Activated naive CD8-positive, alpha-beta T cell treated with anti-CD3 and anti-CD28 coated beads for 36 hours (primary cell): ENCODE measurements at regions not wholly inside any gene's neighbourhood (a gene's known extent, or its start where the extent isn't known, plus 50 kb on each side); places are given as distances from the start of the nearest gene placed in this dataset.

Source experiments
- DNase-seq: peaks from one replicate; pipeline ENCODE4 v3.0.0; 2021
- H3K27ac Mint-ChIP-seq: one replicate; pipeline ENCODE4 v1.8.0; 2022; ENCODE audit warnings: mild to moderate bottlenecking, moderate library complexity, mixed read lengths
- H3K27me3 Mint-ChIP-seq: one replicate; pipeline ENCODE4 v1.8.0; 2022; ENCODE audit warnings: mild to moderate bottlenecking, mixed read lengths
- H3K36me3 Mint-ChIP-seq: one replicate; pipeline ENCODE4 v1.8.0; 2021; ENCODE audit warnings: mild to moderate bottlenecking, mixed read lengths
- H3K4me1 Mint-ChIP-seq: one replicate; pipeline ENCODE4 v1.8.0; 2021; ENCODE audit warnings: mixed read lengths
- H3K4me3 Mint-ChIP-seq: one replicate; pipeline ENCODE4 v1.8.0; 2022; ENCODE audit warnings: mild to moderate bottlenecking, moderate library complexity, mixed read lengths
- H3K9me3 Mint-ChIP-seq: one replicate; pipeline ENCODE4 v1.8.0; 2022; ENCODE audit warnings: mixed read lengths

DNA sequence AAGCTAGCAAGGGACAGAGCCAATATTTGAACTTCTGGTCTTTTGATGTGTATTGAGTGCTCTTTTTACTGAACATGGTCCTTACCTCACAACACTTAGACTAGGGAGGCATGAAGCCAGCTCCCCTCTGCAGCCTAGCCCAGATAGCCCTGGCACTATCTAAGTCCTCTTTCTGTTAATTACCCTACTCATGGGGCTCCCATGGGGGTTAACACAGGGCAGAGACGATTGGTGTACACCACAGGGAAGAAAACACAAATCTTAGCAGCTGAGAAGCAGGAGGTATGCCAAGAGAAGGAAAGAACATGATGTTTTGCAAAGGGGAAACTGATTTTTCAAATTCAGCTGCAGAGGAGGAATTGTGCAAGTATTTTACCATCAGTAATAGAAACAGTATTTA is 383.8 kb downstream of the TMEM232 start:
- no peaks in the 10 kb centered on the region for H3K27me3 Mint-ChIP-seq
- no peaks in the 10 kb centered on the region for H3K9me3 Mint-ChIP-seq
- no peaks in the 10 kb centered on the region for H3K36me3 Mint-ChIP-seq
- no peak overlapping the region for H3K4me3 Mint-ChIP-seq
- no peak overlapping the region for H3K27ac Mint-ChIP-seq
- no peak for DNase-seq
- no peaks in the 10 kb centered on the region for H3K4me1 Mint-ChIP-seq

- H3K27me3 Mint-ChIP-seq, result no peaks in the 10 kb centered on the region
- no peak overlapping the region for H3K4me3 Mint-ChIP-seq
- no peaks in the 10 kb centered on the region for H3K4me1 Mint-ChIP-seq
- no peaks in the 10 kb centered on the region for H3K9me3 Mint-ChIP-seq
- no peak overlapping the region for H3K27ac Mint-ChIP-seq
- DNase-seq, result no peak
- H3K36me3 Mint-ChIP-seq, result no peaks in the 10 kb centered on the region
Observed at GRCh38 chr5:110343616-110344015, 382.9 kb downstream of the TMEM232 start.

DNA sequence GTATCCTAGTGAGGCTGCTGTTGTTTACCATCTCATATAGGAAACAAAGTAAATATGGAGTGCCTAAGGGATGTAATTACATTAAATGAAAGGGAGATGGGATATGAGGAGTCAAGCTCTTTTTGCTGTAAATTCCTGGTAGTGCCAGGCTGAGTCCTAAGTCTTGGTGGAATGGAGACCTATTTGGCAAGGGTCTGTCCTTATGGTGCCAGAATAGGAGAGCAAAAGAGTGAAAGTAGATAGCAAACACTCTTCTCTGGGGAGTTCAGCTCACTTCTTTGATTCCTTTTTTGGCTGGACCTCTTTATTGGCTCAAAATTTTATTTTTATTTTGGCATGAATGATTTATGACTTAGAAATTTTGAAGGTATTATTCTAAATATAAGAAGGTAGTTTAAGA is 380.8 kb downstream of the TMEM232 start:
- Mint-ChIP-seq H3K9me3 (no peaks in the 10 kb centered on the region), H3K36me3 (no peaks in the 10 kb centered on the region), H3K4me3 (no peak overlapping the region), H3K4me1 (no peaks in the 10 kb centered on the region), H3K27ac (no peak overlapping the region), H3K27me3 (no peaks in the 10 kb centered on the region)
- no peak for DNase-seq

GRCh38 chr5:110346893-110347358 is 379.5 kb downstream of the TMEM232 start:
- DNase-seq, result no peak
- Mint-ChIP-seq H3K4me1 (no peaks in the 10 kb centered on the region), H3K27ac (no peak overlapping the region), H3K9me3 (no peaks in the 10 kb centered on the region), H3K4me3 (no peak overlapping the region), H3K36me3 (no peaks in the 10 kb centered on the region), H3K27me3 (no peaks in the 10 kb centered on the region)

DNA sequence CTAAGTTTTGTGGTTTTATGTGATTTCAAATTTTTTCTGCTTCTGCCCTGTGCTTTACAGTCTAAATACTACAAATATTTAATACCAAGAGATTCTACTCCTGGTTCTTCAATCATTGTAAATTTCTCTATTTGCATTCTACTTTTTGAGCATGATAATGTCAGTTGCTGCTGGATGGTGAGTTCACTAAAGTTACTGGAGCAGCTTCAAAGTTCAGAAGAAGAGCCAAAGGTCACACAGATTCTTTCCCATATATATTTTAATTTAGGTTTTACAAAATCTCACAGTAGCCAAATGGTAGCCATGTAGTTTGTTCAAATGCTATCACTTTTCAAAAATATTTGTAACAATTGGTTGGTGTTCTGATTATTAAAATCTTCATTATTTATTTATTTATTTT is 378.7 kb downstream of the TMEM232 start:
- H3K36me3 Mint-ChIP-seq, result no peaks in the 10 kb centered on the region
- H3K4me1 Mint-ChIP-seq, result no peaks in the 10 kb centered on the region
- no peaks in the 10 kb centered on the region for H3K9me3 Mint-ChIP-seq
- DNase-seq, result no peak
- H3K27me3 Mint-ChIP-seq, result no peaks in the 10 kb centered on the region
- H3K27ac Mint-ChIP-seq, result no peak overlapping the region
- H3K4me3 Mint-ChIP-seq, result no peak overlapping the region

DNA sequence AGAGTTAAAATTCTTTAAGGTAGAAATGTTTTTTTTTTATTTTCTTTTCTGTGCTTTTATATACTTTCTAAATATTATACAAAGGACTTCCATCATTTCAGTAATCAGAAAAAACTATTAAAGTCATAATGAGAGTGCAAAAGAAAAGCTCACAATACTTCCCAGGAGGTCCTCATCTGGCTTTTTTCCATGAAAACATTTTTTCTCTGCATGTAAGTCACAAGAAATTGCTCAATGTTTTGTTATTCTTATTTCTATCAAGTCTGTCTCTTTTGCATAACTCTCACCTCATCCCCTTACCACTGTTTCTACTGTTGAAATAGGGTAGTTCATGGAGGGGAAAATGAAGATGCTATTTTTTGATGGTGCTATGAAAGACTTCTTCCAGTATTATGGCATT is 375.0 kb downstream of the TMEM232 start:
- Mint-ChIP-seq H3K4me3 (no peak overlapping the region), H3K27ac (no peak overlapping the region), H3K9me3 (no peaks in the 10 kb centered on the region), H3K27me3 (no peaks in the 10 kb centered on the region), H3K36me3 (no peaks in the 10 kb centered on the region), H3K4me1 (no peaks in the 10 kb centered on the region)
- no peak for DNase-seq

- no peaks in the 10 kb centered on the region for H3K36me3 Mint-ChIP-seq
- no peak overlapping the region for H3K27ac Mint-ChIP-seq
- H3K9me3 Mint-ChIP-seq, result no peaks in the 10 kb centered on the region
- H3K4me1 Mint-ChIP-seq, result no peaks in the 10 kb centered on the region
- no peak for DNase-seq
- no peak overlapping the region for H3K4me3 Mint-ChIP-seq
- H3K27me3 Mint-ChIP-seq, result no peaks in the 10 kb centered on the region
Observed at GRCh38 chr5:110354311-110354710, 372.2 kb downstream of the TMEM232 start.

DNA sequence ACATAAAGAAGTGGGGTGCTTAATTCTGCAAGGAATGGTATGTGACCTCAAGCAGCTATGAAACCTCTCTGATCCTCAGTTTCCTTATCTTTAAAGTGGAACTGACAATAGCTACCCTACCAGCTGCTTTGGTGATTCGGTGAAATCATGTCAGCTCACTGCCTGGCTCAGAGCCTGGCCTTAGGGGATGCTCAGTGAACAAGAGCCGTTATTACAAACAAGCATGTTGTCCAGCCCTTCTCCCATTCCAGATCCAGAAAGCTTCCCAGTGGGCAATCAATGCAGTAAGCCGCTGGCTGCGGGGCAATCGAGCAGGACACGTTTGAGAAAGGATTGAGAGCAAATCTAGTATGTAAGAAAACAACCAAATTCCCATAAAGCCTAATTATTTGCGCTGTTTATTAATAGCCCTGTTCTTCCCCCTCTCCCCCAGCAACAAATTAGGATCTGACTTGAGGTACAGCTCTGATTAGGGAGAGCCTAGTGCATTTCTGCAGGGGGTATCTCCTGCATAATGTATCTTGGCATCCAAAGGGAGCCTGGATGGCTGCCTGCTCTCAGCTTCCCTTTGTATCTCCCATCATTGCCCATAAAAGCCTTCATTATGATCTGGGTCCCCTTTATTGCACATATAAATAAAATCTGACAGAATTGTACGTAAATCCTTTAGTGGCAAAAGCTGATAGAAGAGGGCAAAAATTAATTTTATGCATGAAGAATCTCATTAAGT is 371.4 kb downstream of the TMEM232 start:
- no peak overlapping the region for H3K4me3 Mint-ChIP-seq
- H3K4me1 Mint-ChIP-seq, result no peaks in the 10 kb centered on the region

GRCh38 chr5:110356677-110357076 is 369.8 kb downstream of the TMEM232 start:
- H3K9me3 Mint-ChIP-seq, result no peaks in the 10 kb centered on the region
- H3K27ac Mint-ChIP-seq, result no peak overlapping the region
- no peaks in the 10 kb centered on the region for H3K36me3 Mint-ChIP-seq
- H3K4me3 Mint-ChIP-seq, result no peak overlapping the region
- no peaks in the 10 kb centered on the region for H3K4me1 Mint-ChIP-seq
- no peaks in the 10 kb centered on the region for H3K27me3 Mint-ChIP-seq
- DNase-seq, result no peak

More for the DNA sequence above, 371.4 kb downstream of the TMEM232 start:
- DNase-seq, result no peak
- Mint-ChIP-seq H3K27ac (no peak overlapping the region), H3K36me3 (no peaks in the 10 kb centered on the region), H3K27me3 (no peaks in the 10 kb centered on the region), H3K9me3 (no peaks in the 10 kb centered on the region)

- no peaks in the 10 kb centered on the region for H3K9me3 Mint-ChIP-seq
- DNase-seq, result no peak
- no peaks in the 10 kb centered on the region for H3K27me3 Mint-ChIP-seq
- H3K36me3 Mint-ChIP-seq, result no peaks in the 10 kb centered on the region
- H3K4me3 Mint-ChIP-seq, result no peak overlapping the region
- H3K4me1 Mint-ChIP-seq, result no peaks in the 10 kb centered on the region
- no peak overlapping the region for H3K27ac Mint-ChIP-seq
Observed at GRCh38 chr5:110359221-110359620, 367.2 kb downstream of the TMEM232 start.

GRCh38 chr5:110361471-110361870 is 365.0 kb downstream of the TMEM232 start:
- Mint-ChIP-seq H3K27me3 (no peaks in the 10 kb centered on the region), H3K9me3 (no peaks in the 10 kb centered on the region)

DNA sequence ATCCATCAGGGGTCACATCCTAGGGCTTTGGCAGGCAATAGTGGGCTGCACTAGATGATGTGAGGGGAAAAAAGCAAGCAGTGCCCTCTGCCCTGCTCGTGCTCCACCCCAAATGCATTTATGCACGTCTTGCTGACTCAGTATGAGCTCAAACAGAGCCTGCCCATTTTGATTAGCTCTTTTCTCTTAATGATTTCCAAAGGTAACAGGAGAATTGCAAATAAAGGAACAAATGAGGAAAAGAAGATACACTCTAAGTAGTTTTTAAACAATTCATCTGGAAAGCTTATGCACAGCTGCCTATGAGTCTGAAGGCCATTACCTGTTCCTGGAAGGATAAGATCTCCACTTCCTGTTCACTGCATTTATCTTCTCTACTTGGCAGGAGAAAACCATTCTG is 364.2 kb downstream of the TMEM232 start:
- H3K27ac Mint-ChIP-seq, result no peak overlapping the region
- no peak overlapping the region for H3K4me3 Mint-ChIP-seq
- DNase-seq, result no peak
- H3K9me3 Mint-ChIP-seq, result no peaks in the 10 kb centered on the region
- H3K4me1 Mint-ChIP-seq, result no peaks in the 10 kb centered on the region
- no peaks in the 10 kb centered on the region for H3K36me3 Mint-ChIP-seq
- H3K27me3 Mint-ChIP-seq, result no peaks in the 10 kb centered on the region

More at GRCh38 chr5:110361471-110361870, 365.0 kb downstream of the TMEM232 start:
- Mint-ChIP-seq H3K4me3 (no peak overlapping the region), H3K27ac (no peak overlapping the region), H3K4me1 (no peaks in the 10 kb centered on the region), H3K36me3 (no peaks in the 10 kb centered on the region)
- DNase-seq, result no peak

GRCh38 chr5:110366716-110367115 is 359.8 kb downstream of the TMEM232 start:
- Mint-ChIP-seq H3K27ac (no peak overlapping the region), H3K4me1 (no peaks in the 10 kb centered on the region), H3K9me3 (no peaks in the 10 kb centered on the region), H3K27me3 (no peaks in the 10 kb centered on the region), H3K4me3 (no peak overlapping the region), H3K36me3 (no peaks in the 10 kb centered on the region)
- DNase-seq, result no peak
